ENCODE measurements at regions not wholly inside any gene's neighbourhood (a gene's known extent, or its start where the extent isn't known, plus 50 kb on each side); places are given as distances from the start of the nearest gene placed in this dataset.

DNA sequence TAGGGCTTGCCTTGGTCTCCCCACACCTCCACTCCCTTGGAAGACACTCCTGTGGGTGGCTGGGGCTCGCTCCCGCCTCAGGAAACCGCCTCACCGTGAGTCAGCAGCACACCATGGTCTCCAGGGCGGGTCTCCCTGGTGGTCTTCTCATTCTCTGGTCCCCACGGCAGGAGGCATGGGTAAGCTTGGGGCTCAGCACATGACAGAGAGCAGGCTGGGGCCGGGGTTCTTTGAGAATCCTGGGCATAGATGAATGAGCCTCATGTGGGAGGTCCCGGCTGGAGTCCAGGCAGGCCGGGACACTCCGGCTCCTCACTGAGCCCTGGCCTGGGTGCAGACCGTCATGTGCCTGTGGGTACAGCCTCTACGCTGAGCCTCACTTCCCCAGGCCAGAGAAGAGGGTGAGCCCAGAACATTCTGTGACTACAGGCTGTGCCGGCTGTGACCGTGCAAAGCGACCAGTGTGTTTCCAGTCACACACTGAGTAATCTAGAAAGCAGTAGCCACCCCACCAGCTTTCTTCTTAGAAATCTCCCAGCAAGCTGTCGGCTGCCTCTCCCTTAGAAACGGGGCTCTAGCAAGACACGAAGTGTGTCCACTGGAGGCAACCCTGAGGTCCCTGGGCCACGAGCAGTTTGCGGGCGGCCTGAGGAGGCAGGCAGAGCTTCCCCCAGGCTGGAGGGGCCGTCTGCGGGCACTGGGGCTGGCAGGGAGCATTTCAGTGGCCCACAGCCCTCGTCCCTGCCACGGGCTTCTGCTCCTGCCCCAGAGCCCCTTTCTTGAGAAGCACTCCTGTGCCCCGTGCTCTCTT lies 93.1 kb downstream of the RHOB start:
- Mint-ChIP-seq H3K27ac (no peak overlapping the region), H3K4me1 (peaks cover 0 to 4% of the 10 kb centered on the region in 2 donors), H3K9me3 (peaks cover 0 to 2% of the 10 kb centered on the region in 2 donors), H3K27me3 (peaks cover 13 to 17% of the 10 kb centered on the region in 2 donors), H3K4me3 (no peak overlapping the region), H3K36me3 (no peaks in the 10 kb centered on the region)
- DNase-seq (no peak), ATAC-seq (replicated peaks) (no peak)

DNA sequence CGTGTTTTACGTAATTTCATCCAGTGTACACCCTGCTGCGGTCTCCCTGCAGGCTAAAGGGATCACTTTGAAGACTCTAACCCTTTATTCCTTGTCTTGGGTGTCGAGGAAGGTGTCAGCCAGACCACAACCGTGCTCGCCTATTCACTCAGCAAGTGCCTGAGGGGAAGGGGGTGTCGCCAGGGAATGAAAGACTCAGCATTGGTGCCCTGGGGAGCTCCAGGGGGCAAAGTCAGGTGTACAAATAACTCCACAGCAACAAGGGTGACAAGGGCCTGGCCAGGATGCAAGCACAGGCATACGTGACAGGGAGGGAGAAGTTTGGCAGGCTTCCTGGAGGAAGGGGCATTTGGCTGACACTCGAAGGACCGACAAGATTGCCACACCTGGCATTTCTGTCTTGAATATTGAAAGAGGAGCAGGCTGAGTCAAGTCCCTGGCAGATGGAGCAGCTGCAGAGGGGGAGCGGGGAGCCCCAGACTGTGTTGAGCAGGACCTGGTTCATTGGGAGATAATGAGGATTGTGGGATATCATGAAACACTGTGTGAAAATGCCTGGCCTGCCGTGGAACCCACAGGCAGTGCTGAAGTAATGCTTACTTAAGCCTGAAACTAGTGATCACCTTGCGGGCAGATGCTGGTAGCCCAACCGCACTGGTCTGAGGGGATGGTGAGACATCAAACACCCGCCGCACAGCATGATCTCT lies 93.9 kb downstream of the RHOB start:
- ATAC-seq (replicated peaks) (no peak), DNase-seq (no peak)
- no peak overlapping the region for H3K27ac Mint-ChIP-seq
- H3K4me1 Mint-ChIP-seq: peaks cover 0 to 4% of the 10 kb centered on the region in 2 donors
- H3K27me3 Mint-ChIP-seq: peaks cover 13 to 17% of the 10 kb centered on the region in 2 donors
- H3K4me3 Mint-ChIP-seq: no peak overlapping the region
- peaks cover 0 to 2% of the 10 kb centered on the region in 2 donors for H3K9me3 Mint-ChIP-seq
- H3K36me3 Mint-ChIP-seq: no peaks in the 10 kb centered on the region

DNA sequence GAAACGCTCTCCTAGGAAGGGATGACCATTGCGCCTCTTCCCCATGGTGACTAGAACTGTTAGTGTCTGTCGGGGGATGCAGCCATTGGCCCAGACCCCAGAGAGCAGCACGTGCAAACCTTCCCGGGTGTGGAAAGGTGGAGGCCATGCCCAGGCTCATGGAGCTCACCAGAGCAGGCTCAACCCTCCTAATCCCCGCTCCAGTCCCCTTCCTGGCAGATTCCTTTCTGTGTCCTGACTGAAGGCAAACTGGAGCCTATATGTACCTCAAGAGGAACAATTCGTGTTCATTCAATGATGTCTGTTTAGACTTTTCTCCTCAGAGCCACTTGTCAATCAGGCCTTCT lies 94.4 kb downstream of the RHOB start:
- H3K36me3 Mint-ChIP-seq: no peaks in the 10 kb centered on the region
- peaks cover 0 to 4% of the 10 kb centered on the region in 2 donors for H3K4me1 Mint-ChIP-seq
- peaks cover 0 to 2% of the 10 kb centered on the region in 2 donors for H3K9me3 Mint-ChIP-seq
- DNase-seq (no peak), ATAC-seq (replicated peaks) (no peak)
- no peak overlapping the region for H3K4me3 Mint-ChIP-seq
- no peak overlapping the region for H3K27ac Mint-ChIP-seq
- peaks cover 13 to 17% of the 10 kb centered on the region in 2 donors for H3K27me3 Mint-ChIP-seq

DNA sequence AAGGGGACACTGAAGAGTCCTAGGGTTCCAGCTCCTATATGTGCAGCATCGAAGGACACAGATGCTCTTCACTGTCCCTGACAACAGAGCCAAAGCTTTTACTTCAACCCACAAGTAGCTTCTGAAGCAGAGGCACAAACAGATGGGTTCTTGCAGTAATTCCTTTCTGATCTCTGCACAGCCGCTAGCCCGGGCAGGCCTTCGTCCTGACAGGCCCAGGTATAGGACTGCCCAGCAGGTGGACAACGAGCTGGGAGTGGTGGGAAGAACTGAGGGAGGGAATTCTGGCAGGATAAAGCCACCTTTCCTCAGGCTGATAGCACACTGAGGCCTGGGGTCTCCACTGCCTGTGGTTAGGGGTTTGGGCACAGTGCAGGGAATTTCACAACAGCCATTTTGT lies 94.8 kb downstream of the RHOB start:
- Mint-ChIP-seq H3K27me3 (peaks cover 13 to 17% of the 10 kb centered on the region in 2 donors), H3K4me1 (peaks cover 0 to 4% of the 10 kb centered on the region in 2 donors), H3K27ac (no peak overlapping the region), H3K9me3 (peaks cover 0 to 4% of the 10 kb centered on the region in 2 donors), H3K36me3 (no peaks in the 10 kb centered on the region), H3K4me3 (no peak overlapping the region)
- DNase-seq (no peak), ATAC-seq (replicated peaks) (no peak)

DNA sequence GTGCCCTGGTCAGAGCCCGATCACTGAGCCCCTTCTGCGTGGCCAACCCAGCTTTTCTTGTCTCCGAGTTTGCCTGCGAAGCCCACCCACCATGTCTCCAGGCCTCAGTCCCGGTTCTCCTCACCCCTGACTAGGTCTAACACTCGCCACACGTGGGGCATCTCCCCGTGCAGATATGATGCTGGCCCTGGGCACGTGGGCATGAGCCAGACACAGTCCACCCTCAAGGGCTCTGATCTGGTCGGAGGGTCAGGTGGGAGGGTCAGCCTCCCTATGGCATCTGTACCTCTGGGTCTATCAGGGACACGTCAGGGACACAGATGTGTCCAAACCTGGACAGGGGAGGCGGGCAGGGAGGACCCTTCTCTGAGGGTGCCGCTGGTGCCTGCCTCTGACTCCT lies 95.4 kb downstream of the RHOB start:
- Mint-ChIP-seq H3K9me3 (peaks cover 0 to 4% of the 10 kb centered on the region in 2 donors), H3K4me1 (peaks cover 0 to 4% of the 10 kb centered on the region in 2 donors), H3K27me3 (peaks cover 13 to 17% of the 10 kb centered on the region in 2 donors), H3K4me3 (no peak overlapping the region), H3K27ac (no peak overlapping the region), H3K36me3 (no peaks in the 10 kb centered on the region)
- ATAC-seq (replicated peaks) (no peak), DNase-seq (no peak)

DNA sequence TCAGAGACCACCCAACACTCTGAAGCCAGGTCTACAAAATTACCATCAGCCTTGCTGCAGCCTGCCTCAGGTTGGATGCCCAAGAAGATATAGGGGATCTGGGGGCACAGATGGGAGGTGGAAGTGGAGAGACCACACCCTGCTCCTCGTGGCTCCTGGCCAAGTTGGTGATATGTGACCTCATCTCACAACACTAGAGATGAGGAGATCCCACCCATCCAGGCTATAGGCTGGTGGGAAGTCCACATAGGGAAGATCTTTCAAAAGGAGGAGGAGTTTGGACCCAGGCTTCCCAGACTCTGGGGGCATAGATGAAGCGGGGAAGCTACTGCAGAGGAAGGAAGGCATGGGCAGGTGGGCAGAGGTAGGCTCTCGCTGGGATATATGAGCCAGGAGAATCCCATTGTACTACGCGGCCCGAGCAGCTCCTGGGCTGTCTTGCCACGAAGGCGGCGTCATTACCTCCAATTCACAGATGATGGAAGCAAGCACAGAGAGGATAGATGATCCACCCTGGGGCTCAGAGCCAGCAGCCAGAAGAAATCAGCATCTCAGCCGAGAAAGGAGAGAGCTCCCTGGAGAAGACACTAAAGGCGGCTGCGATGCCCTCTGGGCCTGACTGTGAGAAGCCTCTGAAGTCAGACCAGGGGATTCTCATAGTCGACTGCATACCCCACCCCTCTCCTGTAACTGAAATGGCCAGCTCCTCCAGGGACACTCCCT lies 96.0 kb downstream of the RHOB start:
- Mint-ChIP-seq H3K36me3 (no peaks in the 10 kb centered on the region), H3K27me3 (peaks cover 13 to 17% of the 10 kb centered on the region in 2 donors), H3K4me1 (peaks cover 0 to 4% of the 10 kb centered on the region in 2 donors), H3K9me3 (peaks cover 0 to 4% of the 10 kb centered on the region in 2 donors), H3K27ac (no peak overlapping the region), H3K4me3 (no peak overlapping the region)
- ATAC-seq (replicated peaks): no peak
- DNase-seq: no peak

DNA sequence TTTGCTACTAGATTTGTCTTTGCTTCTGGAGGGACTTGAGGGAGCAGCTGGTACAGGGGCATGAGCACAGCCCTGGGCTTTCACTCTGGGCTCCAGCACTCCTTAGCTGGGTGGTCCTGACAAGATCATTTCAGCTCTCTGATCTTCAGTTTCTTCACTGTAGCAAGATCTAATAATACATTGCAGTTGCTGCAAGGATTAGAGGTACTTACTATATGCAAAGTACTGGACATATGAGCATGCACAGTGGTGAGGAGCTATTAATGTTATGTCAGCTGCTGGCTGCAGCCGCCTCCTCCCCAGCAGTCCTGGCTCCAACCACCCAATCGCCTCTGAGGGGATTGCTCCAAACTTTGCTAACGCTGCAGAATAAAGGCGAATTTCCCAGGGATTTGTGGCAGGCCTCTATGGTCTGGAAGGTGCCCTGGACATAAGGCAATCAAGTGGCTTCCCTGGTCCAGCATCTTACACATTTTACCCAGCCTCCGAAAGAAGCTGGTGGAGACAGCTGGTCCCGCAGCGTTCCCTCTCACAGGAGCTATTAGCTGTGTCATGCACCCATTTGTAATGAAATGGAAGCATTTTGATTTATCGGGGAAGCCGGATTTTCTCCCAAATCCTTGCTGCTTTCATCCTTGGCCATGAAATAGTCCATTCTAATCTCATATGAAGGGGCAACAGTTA lies 96.7 kb downstream of the RHOB start:
- no peaks in the 10 kb centered on the region for H3K36me3 Mint-ChIP-seq
- no peak for ATAC-seq (replicated peaks)
- H3K4me3 Mint-ChIP-seq: no peak overlapping the region
- DNase-seq: no peak
- H3K27ac Mint-ChIP-seq: no peak overlapping the region
- peaks cover 0 to 4% of the 10 kb centered on the region in 2 donors for H3K9me3 Mint-ChIP-seq
- no peaks in the 10 kb centered on the region for H3K4me1 Mint-ChIP-seq
- H3K27me3 Mint-ChIP-seq: peaks cover 13 to 17% of the 10 kb centered on the region in 2 donors

DNA sequence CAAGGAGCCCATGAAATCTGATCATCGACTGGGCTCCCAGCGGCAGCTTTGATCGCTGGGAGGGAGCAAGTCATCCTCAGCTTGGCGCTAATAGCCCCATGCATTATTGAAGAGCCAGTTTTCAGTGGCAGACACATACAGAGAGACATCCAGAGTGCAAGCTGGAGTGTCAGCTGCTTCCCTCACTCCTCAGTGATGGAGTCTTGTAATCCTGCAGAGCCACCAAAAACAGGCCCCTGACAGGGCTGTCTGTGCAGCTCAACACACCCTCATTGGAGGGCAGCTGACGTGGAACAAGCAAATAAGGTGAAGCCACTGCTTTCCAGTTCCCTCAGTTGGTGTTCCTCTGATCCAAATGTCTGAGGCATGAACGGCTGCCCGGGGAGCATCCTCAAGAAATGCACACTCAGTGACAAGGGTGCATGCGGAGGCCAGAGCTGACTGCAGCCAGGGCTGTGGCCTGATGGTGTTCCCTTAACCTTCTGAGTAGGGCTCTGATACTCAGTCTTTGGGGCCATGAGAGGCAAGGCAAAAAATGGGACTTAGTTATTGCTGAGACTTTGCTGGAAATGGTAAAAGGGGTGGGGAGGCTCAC lies 97.4 kb downstream of the RHOB start:
- Mint-ChIP-seq H3K36me3 (no peaks in the 10 kb centered on the region), H3K27ac (no peak overlapping the region), H3K4me3 (no peak overlapping the region), H3K9me3 (peaks cover 0 to 4% of the 10 kb centered on the region in 2 donors), H3K4me1 (no peaks in the 10 kb centered on the region), H3K27me3 (peaks cover 10 to 14% of the 10 kb centered on the region in 2 donors)
- DNase-seq: no peak
- no peak for ATAC-seq (replicated peaks)

DNA sequence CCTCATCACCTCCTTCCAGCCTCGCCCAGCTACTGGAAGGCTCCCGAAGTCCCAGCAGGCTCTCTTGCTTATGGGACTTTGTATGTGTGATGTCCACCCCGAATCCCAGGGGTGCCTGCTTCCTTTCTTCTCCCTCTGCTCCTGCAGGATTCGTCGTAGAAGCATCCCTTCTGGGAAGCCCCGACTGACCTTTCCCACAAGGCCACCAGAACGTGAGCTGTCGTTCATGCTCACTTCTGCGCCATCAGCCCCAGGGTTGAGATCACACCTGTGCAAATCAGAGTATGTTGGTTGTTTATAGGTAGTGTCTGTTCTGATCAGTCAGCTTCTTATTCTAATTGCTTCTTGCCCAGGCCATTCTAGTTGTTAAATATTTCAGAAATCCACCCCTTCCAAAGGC lies 101.8 kb downstream of the HS1BP3 start:
- no peak for ATAC-seq (replicated peaks)
- peaks cover 0 to 4% of the 10 kb centered on the region in 2 donors for H3K9me3 Mint-ChIP-seq
- no peaks in the 10 kb centered on the region for H3K27me3 Mint-ChIP-seq
- H3K4me3 Mint-ChIP-seq: no peak overlapping the region
- H3K36me3 Mint-ChIP-seq: no peaks in the 10 kb centered on the region
- no peak for DNase-seq
- no peak overlapping the region for H3K27ac Mint-ChIP-seq
- peaks cover 0 to 4% of the 10 kb centered on the region in 2 donors for H3K4me1 Mint-ChIP-seq

DNA sequence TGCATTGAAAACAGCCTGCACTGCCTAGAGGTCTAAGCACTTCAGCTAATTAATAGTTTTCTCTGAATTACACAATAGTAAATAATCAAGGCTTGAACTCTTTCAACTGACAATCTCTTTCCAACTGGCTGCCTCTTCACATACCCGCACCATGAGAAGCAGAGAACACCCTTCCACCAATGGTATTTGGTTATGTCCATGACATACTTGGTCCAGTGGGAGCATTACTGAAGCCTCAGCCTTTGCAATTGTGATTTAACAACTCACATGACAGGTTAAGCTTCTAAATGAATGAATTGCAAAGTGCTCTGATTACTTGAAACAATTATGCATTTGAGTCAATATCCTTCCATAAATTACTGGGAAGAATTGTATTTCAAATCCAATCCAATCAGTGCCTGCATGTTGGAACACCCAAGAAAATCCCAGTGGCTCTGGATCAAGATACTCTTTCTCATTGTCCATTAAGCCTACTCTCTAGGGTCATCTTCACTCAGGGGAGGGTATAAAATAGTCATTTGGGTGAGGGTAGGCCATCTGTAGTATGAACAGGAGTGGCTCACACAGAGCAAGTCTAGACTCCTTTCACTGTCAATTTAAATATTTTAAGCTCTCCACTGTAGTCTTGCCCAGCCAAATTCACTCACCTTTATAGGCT lies 101.1 kb downstream of the HS1BP3 start:
- H3K4me1 Mint-ChIP-seq: peaks cover 0 to 4% of the 10 kb centered on the region in 2 donors
- ATAC-seq (replicated peaks) (no peak), DNase-seq (no peak)
- H3K27me3 Mint-ChIP-seq: no peaks in the 10 kb centered on the region
- H3K27ac Mint-ChIP-seq: no peak overlapping the region
- H3K4me3 Mint-ChIP-seq: no peak overlapping the region
- H3K36me3 Mint-ChIP-seq: no peaks in the 10 kb centered on the region
- H3K9me3 Mint-ChIP-seq: peaks cover 0 to 2% of the 10 kb centered on the region in 2 donors

DNA sequence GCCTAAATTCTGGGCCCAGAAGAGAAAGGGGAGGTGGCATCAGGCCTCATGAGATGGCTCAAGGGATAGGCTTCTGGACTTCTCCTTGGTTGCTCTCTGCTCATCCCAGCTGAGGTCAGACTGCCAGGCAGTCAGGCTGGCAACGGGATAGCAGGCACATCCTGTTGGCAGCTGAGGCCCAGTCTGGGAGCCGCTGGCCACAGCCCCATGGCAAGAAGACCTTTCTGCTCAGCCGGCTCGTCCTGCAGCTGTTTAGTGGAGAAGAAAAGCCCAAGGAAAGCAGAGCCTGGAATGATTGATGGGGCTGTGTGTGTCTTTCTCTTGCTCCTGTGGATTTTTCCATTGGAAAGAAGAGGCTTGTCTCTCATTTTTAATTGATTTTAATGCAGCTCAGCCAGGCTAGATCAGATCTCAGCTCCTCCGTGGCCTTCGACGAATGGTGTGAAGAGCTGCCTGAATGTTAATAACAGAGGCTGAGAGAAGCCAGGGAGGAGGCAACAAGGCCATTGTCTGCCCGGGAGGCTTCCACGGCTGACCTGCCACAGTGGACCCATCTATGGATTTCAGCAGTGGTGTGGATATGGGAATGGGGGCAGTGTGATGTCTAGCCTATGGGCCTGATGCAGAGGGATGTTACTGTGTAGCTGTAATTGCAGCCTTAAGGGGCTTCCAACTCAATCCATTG lies 99.5 kb downstream of the HS1BP3 start:
- Mint-ChIP-seq H3K4me1 (peaks cover 7 to 8% of the 10 kb centered on the region in 2 donors), H3K27ac (no peak overlapping the region), H3K27me3 (no peaks in the 10 kb centered on the region), H3K9me3 (peaks cover 0 to 1% of the 10 kb centered on the region in 2 donors), H3K4me3 (no peak overlapping the region), H3K36me3 (no peaks in the 10 kb centered on the region)
- DNase-seq (no peak), ATAC-seq (replicated peaks) (no peak)

DNA sequence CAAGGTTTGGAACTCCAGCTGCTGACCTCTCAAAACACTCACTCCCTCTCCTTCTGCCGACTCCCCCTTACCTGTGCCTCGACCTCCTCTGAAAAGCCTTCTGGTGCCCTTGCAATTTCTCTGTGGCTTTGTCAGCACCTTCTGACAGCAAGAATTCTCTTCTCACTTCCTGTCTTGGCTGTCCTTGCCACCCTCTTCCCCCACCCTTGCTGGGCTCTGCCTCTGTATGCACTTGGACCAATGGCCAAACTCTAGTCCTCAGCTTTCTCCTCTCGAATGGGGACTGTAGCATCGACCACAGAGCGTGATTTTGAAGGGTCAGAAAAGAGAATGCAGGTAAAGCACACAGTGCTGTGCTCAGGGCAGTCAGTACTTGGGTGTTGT lies 99.0 kb downstream of the HS1BP3 start:
- DNase-seq (no peak), ATAC-seq (replicated peaks) (no peak)
- Mint-ChIP-seq H3K27me3 (peaks cover 3% of the 10 kb centered on the region in 2 donors), H3K4me3 (no peak overlapping the region), H3K4me1 (peaks cover 8 to 11% of the 10 kb centered on the region in 2 donors), H3K27ac (no peak overlapping the region), H3K36me3 (no peaks in the 10 kb centered on the region), H3K9me3 (no peaks in the 10 kb centered on the region)

DNA sequence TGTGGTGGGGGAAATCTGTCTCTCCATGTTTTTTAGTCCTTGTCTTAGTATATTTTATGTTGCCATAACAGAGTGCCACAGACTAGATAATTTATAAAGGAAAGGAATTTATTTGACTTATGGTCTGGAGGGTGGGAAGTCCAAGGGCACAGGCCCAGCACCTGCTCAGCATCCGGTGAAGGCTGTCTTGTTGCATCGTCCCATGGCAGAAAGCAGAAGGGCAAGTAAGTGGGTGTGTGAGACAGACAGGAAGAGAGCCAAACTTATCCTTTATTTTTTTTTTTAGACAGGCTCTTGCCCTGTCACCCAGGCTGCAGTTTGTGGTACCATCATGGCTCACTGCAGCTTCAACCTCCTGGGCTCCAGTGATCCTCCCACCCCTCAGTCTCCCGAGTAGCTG lies 98.1 kb downstream of the HS1BP3 start:
- ATAC-seq (replicated peaks) (no peak), DNase-seq (no peak)
- Mint-ChIP-seq H3K27ac (no peak overlapping the region), H3K4me1 (peaks cover 8 to 11% of the 10 kb centered on the region in 2 donors), H3K36me3 (no peaks in the 10 kb centered on the region), H3K4me3 (no peak overlapping the region), H3K9me3 (no peaks in the 10 kb centered on the region), H3K27me3 (peaks cover 9 to 11% of the 10 kb centered on the region in 2 donors)

Measured in stimulated activated naive B cell treated with anti-CD40 and anti-IgM and Interleukin-4, amounts not matched to agents 10 μg/mL and 1 μg/mL and 100 μg/mL, for 72 hours (primary cell).